IMR-90 (cell line): ENCODE measurements at regions not wholly inside any gene's neighbourhood (a gene's known extent, or its start where the extent isn't known, plus 50 kb on each side); places are given as distances from the start of the nearest gene placed in this dataset.

Experiments
- ATAC-seq: fragments of 200-7000 bp; cut with Tn5 transposase; 2 replicates; pipeline ENCODE4 v1.9.1; 2020; ENCODE audit warnings: low read depth, mild to moderate bottlenecking, moderate library complexity
- BruUV-seq: library from RNA; stranded (reverse); fragments of 400-500 nt; replicated peaks from 2 replicates; lab custom pipeline; 2021; lab: Mats Ljungman, UMichigan
- CTCF ChIA-PET: fragments of 300-600 bp; formaldehyde crosslinking; extraction: SDS; loops from one replicate; lab custom pipeline; 2021; ENCODE audit warnings: antibody characterized with exemption; lab: Yijun Ruan, JAX
- POLR2A ChIA-PET: fragments of 300-600 bp; sonication (Branson Sonifier 250); formaldehyde crosslinking; loops from one replicate; lab custom pipeline; 2022; ENCODE audit warnings: antibody characterized with exemption; ENCODE audit not compliant: unreplicated experiment; lab: Charles Lee
- DNase-seq: peaks from one replicate; pipeline ENCODE4 v3.0.0; 2013
- H2AFZ ChIP-seq: replicated peaks from 2 replicates; pipeline ENCODE3; 2013; ENCODE audit warnings: low read length, mild to moderate bottlenecking; ENCODE audit not compliant: poor library complexity
- H2AK5ac ChIP-seq: 2 replicates; pipeline ENCODE4 v1.6.1; 2013; ENCODE audit warnings: low read depth, low read length, inconsistent platforms
- H2AK9ac ChIP-seq: replicated peaks from 2 replicates; pipeline ENCODE3; 2013; ENCODE audit warnings: mild to moderate bottlenecking, low read depth, low read length, moderate library complexity; ENCODE audit not compliant: poor library complexity
- H2BK120ac ChIP-seq: 2 replicates; pipeline ENCODE4 v1.6.1; 2013; ENCODE audit warnings: low read depth, low read length, inconsistent platforms
- H2BK15ac ChIP-seq: 3 replicates; pipeline ENCODE4 v1.6.1; 2013; ENCODE audit warnings: low read depth, low read length, inconsistent platforms
- H2BK20ac ChIP-seq: 2 replicates; pipeline ENCODE4 v1.6.1; 2013; ENCODE audit warnings: low read depth, mild to moderate bottlenecking, inconsistent platforms, low read length, moderate library complexity
- H2BK5ac ChIP-seq: 2 replicates; pipeline ENCODE4 v1.6.1; 2013; ENCODE audit warnings: mild to moderate bottlenecking, low read depth, low read length, inconsistent platforms; ENCODE audit not compliant: poor library complexity, severe bottlenecking
- H3K14ac ChIP-seq: replicated peaks from 2 replicates; pipeline ENCODE4 v1.6.1; 2013; ENCODE audit warnings: low read depth, low read length, inconsistent platforms
- H3K18ac ChIP-seq: 2 replicates; pipeline ENCODE4 v1.6.1; 2013; ENCODE audit warnings: low read depth, low read length, control low read depth
- H3K23ac ChIP-seq: 2 replicates; pipeline ENCODE4 v1.6.1; 2013; ENCODE audit warnings: low read depth, low read length, inconsistent platforms
- H3K27ac ChIP-seq: 2 replicates; pipeline ENCODE4 v1.5.1; 2013; ENCODE audit warnings: mild to moderate bottlenecking, control low read depth, low read length; ENCODE audit not compliant: insufficient read depth
- H3K27me3 ChIP-seq: 2 replicates; pipeline ENCODE4 v1.6.1; 2013; ENCODE audit warnings: low read length; ENCODE audit not compliant: control insufficient read depth, insufficient read depth
- H3K36me3 ChIP-seq: 2 replicates; pipeline ENCODE4 v1.6.1; 2013; ENCODE audit warnings: low read length, mixed read lengths; ENCODE audit not compliant: control insufficient read depth, insufficient read depth
- H3K4ac ChIP-seq: 2 replicates; pipeline ENCODE4 v1.6.1; 2013; ENCODE audit warnings: low read depth, low read length, inconsistent platforms
- H3K4me1 ChIP-seq: 2 replicates; pipeline ENCODE4 v1.6.1; 2013; ENCODE audit warnings: low read length, mixed read lengths; ENCODE audit not compliant: control insufficient read depth, insufficient read depth
- H3K4me2 ChIP-seq: 2 replicates; pipeline ENCODE4 v1.6.1; 2013; ENCODE audit warnings: low read depth, mild to moderate bottlenecking, control low read depth, low read length, moderate library complexity
- H3K4me3 ChIP-seq: 2 replicates; pipeline ENCODE4 v1.5.1; 2013; ENCODE audit warnings: low read depth, mild to moderate bottlenecking, control low read depth, low read length, moderate library complexity; ENCODE audit not compliant: insufficient read depth
- H3K56ac ChIP-seq: 2 replicates; pipeline ENCODE4 v1.6.1; 2013; ENCODE audit warnings: low read length, inconsistent platforms; ENCODE audit not compliant: insufficient read depth; ENCODE audit errors: extremely low read depth
- H3K79me1 ChIP-seq, 2 experiments: 2 replicates each; pipeline ENCODE4 v1.6.1; 2013; ENCODE audit warnings: low read length in 2 of 2, inconsistent platforms in 1 of 2, low read depth in 1 of 2
- H3K9ac ChIP-seq: 2 replicates; pipeline ENCODE4 v1.6.1; 2013; ENCODE audit warnings: low read depth, low read length, control low read depth
- H3K9me1 ChIP-seq: 2 replicates; pipeline ENCODE4 v1.6.1; 2013; ENCODE audit warnings: low read length, inconsistent platforms; ENCODE audit not compliant: insufficient read depth
- H3K9me3 ChIP-seq: 2 replicates; pipeline ENCODE4 v1.6.1; 2013; ENCODE audit warnings: low read length; ENCODE audit not compliant: control insufficient read depth, insufficient read depth
- H4K20me1 ChIP-seq: 2 replicates; pipeline ENCODE4 v1.6.1; 2013; ENCODE audit warnings: low read length, inconsistent platforms; ENCODE audit not compliant: insufficient read depth
- H4K5ac ChIP-seq: 2 replicates; pipeline ENCODE4 v1.6.1; 2013; ENCODE audit warnings: mild to moderate bottlenecking, low read depth, low read length, control low read depth
- H4K8ac ChIP-seq, 2 experiments: 2 replicates each; pipeline ENCODE4 v1.6.1; 2013; ENCODE audit warnings: low read depth in 2 of 2, low read length in 2 of 2, control low read depth in 1 of 2, inconsistent platforms in 1 of 2
- H4K91ac ChIP-seq: 2 replicates; pipeline ENCODE4 v1.6.1; 2013; ENCODE audit warnings: low read depth, low read length, inconsistent platforms; ENCODE audit not compliant: insufficient read depth
- BHLHE40 ChIP-seq: fragments of 150-350 bp; IDR thresholded peaks from 2 replicates; pipeline ENCODE4 v1.6.1; 2016; ENCODE audit warnings: mild to moderate bottlenecking, low read depth, low read length
- CEBPB ChIP-seq: IDR thresholded peaks from 2 replicates; pipeline ENCODE4 v1.6.1; 2012; ENCODE audit warnings: low read depth, low read length, improper control_type of control experiment
- CTCF ChIP-seq: conservative IDR thresholded peaks from 2 replicates; pipeline ENCODE4 v1.5.1; 2012; ENCODE audit warnings: mild to moderate bottlenecking, low read depth, low read length, improper control_type of control experiment
- ELK1 ChIP-seq: fragments of 150-350 bp; IDR thresholded peaks from 2 replicates; pipeline ENCODE4 v1.6.1; 2016; ENCODE audit warnings: low read depth, mild to moderate bottlenecking, low read length, moderate library complexity, borderline replicate concordance
- FOS ChIP-seq: fragments of 150-350 bp; IDR thresholded peaks from 2 replicates; pipeline ENCODE4 v1.6.1; 2016; ENCODE audit warnings: low read depth, low read length
- MXI1 ChIP-seq: IDR thresholded peaks from 2 replicates; pipeline ENCODE4 v1.6.1; 2012; ENCODE audit warnings: low read depth, mild to moderate bottlenecking, low read length, moderate library complexity, borderline replicate concordance
- NFE2L2 ChIP-seq: fragments of 150-350 bp; IDR thresholded peaks from 2 replicates; pipeline ENCODE4 v1.6.1; 2016; ENCODE audit warnings: low read depth, mild to moderate bottlenecking, low read length
- RAD21 ChIP-seq: IDR thresholded peaks from 2 replicates; pipeline ENCODE4 v1.6.1; 2012; ENCODE audit warnings: low read length, improper control_type of control experiment
- RCOR1 ChIP-seq: IDR thresholded peaks from 2 replicates; pipeline ENCODE4 v1.6.1; 2012; ENCODE audit warnings: mild to moderate bottlenecking, low read length, improper control_type of control experiment; ENCODE audit not compliant: insufficient replicate concordance
- WGBS, 2 experiments: methylation state at CpG; one replicate each; pipeline versions ENCODE4 v1.1.5 to v1.1.7; 2013; ENCODE audit warnings: missing lambda C conversion rate in 2 of 2; ENCODE audit not compliant: insufficient read length in 1 of 2; ENCODE audit errors: extremely low coverage in 2 of 2; 5-methylcytosine and 5-hydroxymethylcytosine counted together
- dilution Hi-C: fragments of 300-500 bp; cut with HindIII; formaldehyde crosslinking; loops from one replicate; pipeline ENCODE4 v1.14.3; 2018; ENCODE audit warnings: low sequenced_read_pairs; ENCODE audit not compliant: unreplicated experiment
- in situ Hi-C: fragments of 300-500 bp; cut with MboI; formaldehyde crosslinking; loops from 3 replicates; pipeline ENCODE4 v1.14.3; 2019; ENCODE audit warnings: low sequenced_read_pairs, inconsistent platforms, mixed read lengths
- intact Hi-C: fragments of 100-400 bp; cut with micrococcal nuclease; formaldehyde crosslinking; loops from 2 replicates; pipeline ENCODE4 v1.10.0; 2022

GRCh38 chr5:125541085-125541484 is 794.6 kb upstream of the ZNF608 start:
- CTCF ChIA-PET: no interaction called here
- no peak overlapping the region for H3K9ac ChIP-seq
- no peak for TF ChIP-seq RCOR1
- TF ChIP-seq CTCF: no peak
- TF ChIP-seq NFE2L2: no peak
- no peak for TF ChIP-seq MXI1
- TF ChIP-seq BHLHE40: no peak
- no peak for TF ChIP-seq CEBPB
- no peak for TF ChIP-seq FOS
- no peak for TF ChIP-seq RAD21
- TF ChIP-seq ELK1: no peak
- H3K9me1 ChIP-seq: no peaks in the 10 kb centered on the region
- no peaks in the 10 kb centered on the region for H3K79me1 ChIP-seq
- H3K14ac ChIP-seq: 0 out of 2 replicates have a peak overlapping the region, but pooled peaks have one; percentile 27
- no peak overlapping the region for H2AK9ac ChIP-seq
- H4K20me1 ChIP-seq: no peaks in the 10 kb centered on the region
- no peak overlapping the region for H3K23ac ChIP-seq
- H4K91ac ChIP-seq: no peak overlapping the region
- H4K5ac ChIP-seq: no peak overlapping the region
- intact Hi-C loops: no loop called here
- ATAC-seq (no peak), DNase-seq (no peak)
- no peak overlapping the region for H2BK120ac ChIP-seq
- H2BK5ac ChIP-seq: no peak overlapping the region
- no peak overlapping the region for H3K4me2 ChIP-seq
- H3K4ac ChIP-seq: no peak overlapping the region
- H2AFZ ChIP-seq: no peak overlapping the region
- no peak overlapping the region for H4K8ac ChIP-seq
- WGBS, 2 experiments: no CpG with 5 or more reads among the region's 2 CpGs
- H2BK15ac ChIP-seq: no peak overlapping the region
- no peaks in the 10 kb centered on the region; the same call in 1 of the 2 replicates for H3K27me3 ChIP-seq
- no peak overlapping the region for H3K56ac ChIP-seq
- H2AK5ac ChIP-seq: no peak overlapping the region
- H3K36me3 ChIP-seq: no peaks in the 10 kb centered on the region
- dilution Hi-C loops: no loop called here
- H3K27ac ChIP-seq: no peak overlapping the region
- POLR2A ChIA-PET: no interaction called here
- no TSS peak for BruUV-seq
- no peak overlapping the region for H2BK20ac ChIP-seq
- peaks cover 10% of the 10 kb centered on the region; the same call in 1 of the 2 replicates for H3K9me3 ChIP-seq
- no peaks in the 10 kb centered on the region for H3K4me1 ChIP-seq
- H3K18ac ChIP-seq: no peak overlapping the region
- H3K4me3 ChIP-seq: no peak overlapping the region
- in situ Hi-C loops: no loop called here
